GM18907 (cell line): ENCODE measurements at regions not wholly inside any gene's neighbourhood (a gene's known extent, or its start where the extent isn't known, plus 50 kb on each side); places are given as distances from the start of the nearest gene placed in this dataset.

Source experiments
- ATAC-seq: cut with Tn5 transposase; IDR thresholded peaks from one replicate; pipeline ENCODE4 v1.9.1; 2021; ENCODE audit warnings: mild to moderate bottlenecking, moderate library complexity; ENCODE audit not compliant: unreplicated experiment

- ATAC-seq = no peak
These were observed 1260.5 kb upstream of the CELF2 start for GRCh38 chr10:9757176-9757575.

- no peak for ATAC-seq
These were observed 1258.1 kb upstream of the CELF2 start for GRCh38 chr10:9759596-9759995.

DNA sequence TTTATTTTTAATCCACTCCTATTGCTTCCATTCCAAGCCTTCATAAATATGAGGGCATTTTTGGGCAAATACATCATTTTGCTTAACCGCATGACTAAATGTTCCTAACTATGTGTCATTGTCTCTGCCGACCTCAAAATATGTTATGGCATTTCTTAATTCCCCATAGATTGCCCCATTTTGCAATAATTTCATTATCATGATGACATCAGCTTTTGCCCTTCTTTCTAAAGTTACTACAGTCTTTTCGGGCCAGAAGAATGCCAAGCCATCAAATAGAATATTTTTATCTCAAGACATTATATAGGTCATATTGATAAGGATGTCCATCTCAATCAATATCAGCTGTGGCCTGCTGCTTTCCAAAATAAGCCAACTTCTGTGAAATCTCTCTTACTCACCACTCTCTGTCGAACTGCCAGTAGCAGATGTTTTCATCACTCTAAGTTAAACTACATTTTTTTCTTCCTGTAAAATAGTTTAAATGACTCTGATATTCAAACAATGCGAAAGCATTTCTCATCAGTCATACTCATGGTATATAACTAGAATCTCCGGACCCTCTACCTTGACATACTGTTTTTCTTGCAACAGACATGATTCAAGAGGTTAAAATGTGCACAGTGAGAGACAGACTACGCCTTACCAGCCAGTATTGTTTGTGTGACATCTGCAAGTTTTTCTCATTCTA, 1254.6 kb upstream of the CELF2 start:
- no peak for ATAC-seq

DNA sequence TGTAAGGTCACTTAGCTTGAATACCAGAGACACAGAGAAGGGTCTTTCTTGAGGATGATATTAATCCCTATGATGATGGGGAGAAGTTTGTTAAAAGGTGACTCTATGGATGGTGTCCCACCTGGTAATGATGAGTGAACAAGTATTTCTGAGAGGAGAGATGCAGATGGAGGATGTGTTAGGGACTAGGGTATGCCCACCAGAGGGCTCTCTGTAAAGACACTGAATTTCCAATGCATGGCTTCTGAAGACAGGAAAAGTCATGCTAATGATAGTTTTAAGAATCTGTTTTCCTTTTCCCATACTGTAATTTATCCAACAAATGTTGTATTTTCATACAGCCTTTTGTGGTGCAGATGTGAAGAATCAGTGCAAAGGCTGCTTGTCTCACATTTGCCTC, 1250.9 kb upstream of the CELF2 start:
- no peak for ATAC-seq

GRCh38 chr10:9781666-9782065, 1236.0 kb upstream of the CELF2 start:
- no peak for ATAC-seq

DNA sequence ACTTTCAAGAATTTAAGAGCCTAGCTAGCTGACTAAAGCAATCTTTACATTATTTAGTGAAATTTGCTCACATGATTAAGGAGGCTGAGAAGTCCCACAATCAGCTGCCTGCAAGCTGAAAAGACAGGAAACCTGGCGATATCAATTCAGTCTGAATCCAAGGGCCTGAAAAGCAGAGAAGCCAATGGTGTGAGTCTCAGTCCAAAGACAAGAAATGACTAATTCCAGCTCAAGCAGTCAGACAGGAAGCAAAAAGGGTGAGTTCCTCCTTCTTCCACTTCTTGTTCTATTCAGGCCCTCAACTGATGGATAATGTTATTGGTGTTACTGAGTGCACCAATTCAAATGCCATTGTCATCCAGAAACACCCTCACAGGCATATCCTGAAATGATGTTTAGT, 1231.6 kb upstream of the CELF2 start:
- no peak for ATAC-seq

DNA sequence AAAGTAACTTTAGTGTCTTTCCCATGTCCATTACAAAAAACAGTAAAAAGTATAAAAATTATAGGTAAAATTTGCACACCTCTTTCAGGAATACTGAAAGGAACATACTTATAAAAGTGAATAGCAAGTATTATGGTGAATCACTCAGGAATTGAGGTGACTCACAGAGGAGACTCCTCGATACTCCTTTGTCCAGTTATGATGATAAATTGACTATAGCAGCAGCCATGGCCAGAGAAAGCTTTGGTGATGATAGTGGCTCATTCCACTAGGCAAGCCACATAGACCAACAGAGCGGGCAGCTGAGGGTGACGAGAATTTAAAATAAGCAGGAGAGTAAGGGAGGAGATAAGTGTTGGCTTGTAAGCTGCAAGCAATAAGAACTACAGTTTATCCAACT, 1231.1 kb upstream of the CELF2 start:
- no peak for ATAC-seq

- ATAC-seq = no peak
These were observed 1227.7 kb upstream of the CELF2 start for GRCh38 chr10:9789996-9790395.

GRCh38 chr10:9792181-9792580, 1225.5 kb upstream of the CELF2 start:
- no peak for ATAC-seq

GRCh38 chr10:9796564-9796963, 1221.1 kb upstream of the CELF2 start:
- no peak for ATAC-seq

GRCh38 chr10:9800011-9800410, 1217.7 kb upstream of the CELF2 start:
- ATAC-seq = no peak

DNA sequence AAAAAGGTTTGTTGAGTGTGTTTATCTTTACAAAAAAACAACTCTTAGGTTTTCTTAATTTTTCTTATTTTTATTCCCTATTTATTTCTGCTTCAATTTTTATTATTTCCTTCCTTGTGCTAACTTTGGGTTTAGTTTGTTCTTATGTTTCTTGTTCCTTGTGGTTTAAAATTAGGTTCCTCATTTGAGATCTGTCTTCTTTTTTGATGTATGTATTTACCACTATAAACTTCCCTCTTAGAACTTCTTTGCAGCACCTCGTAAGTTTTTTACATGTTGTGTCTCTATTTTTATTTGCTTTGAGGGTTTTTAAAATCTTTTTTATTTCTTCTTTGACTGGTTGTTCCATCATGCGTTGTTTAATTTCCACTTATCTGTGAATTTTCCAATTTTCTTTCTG, 1217.1 kb upstream of the CELF2 start:
- no peak for ATAC-seq

- ATAC-seq = no peak
These were observed 1209.8 kb upstream of the CELF2 start for GRCh38 chr10:9807846-9808245.

DNA sequence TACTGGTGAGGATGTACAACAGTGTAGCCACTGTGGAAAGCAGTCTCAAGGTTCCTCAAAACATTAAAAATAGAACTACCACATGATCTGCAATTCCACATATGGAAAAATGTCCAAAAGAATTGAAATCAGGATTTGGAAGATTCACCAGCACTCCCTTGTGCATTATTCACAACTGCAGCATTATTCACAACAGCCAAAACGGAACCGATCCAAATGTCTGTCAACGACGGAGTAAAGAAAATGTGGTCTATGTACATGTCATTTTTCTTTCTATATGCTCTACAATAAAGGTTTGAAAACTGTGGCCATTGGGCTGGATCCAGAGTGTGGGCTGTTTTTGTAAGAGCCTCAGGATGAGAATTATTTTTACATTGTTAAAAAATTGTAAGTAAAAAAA, 1206.1 kb upstream of the CELF2 start:
- ATAC-seq = no peak

DNA sequence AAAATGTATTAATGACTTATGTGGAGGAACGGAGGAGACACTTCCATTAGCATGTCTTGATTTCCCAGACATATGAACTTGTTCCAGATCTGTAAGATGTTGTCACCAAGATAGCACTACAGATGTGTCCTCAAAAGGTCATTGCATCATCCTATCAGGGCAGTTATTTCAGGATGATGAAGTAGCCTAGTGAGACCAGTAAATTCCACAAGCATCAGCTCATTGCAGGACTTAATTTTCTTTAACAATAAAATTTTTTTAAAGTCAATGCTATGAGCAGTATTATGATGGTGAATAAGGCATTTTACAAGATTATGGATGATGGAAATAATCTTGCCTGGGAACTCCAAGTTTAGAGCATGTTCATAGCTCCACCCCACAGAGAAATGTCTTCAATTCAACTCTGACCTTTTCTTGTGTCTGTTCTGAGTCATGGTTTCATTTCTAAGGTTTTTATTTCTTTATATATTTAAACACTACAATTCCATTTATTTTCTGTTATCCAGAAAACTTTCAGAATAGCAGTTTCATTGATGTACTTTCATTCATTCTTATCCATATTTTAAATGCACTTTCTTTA, 1203.3 kb upstream of the CELF2 start:
- no peak for ATAC-seq

DNA sequence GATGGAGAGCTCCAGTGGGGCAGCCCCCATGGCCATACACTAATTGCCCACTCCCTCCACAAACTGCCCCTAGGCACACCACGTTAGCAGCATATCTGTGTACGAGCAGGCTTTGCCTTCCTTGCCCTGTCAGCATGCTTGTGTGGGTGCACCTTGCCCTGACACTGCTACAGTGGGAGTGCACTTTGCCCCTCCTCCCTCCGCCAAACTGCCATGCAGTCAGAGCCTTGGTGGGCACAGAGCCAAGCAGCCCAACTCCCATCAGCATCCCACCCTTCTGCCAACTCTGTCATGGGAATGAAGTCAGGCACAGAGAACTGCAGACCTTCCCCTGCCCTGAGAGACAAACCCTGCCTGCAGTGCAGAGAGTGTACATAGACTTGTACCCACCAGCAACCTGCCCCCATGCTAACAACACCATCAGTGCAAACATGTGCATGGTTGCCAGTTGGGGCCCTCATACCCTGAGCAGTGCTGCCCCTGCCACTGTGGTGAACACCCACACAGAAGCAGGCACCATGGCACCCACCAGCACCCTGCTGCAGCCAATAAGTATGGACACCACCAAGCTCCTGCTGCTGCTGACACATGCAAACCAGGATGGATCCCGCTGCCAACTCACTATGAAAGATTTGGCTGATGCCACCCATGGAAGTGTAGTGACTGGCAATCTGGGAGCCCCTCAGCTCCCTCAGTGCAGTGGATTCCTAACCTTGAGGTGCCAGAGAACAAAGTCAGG, 1197.7 kb upstream of the CELF2 start:
- ATAC-seq = no peak

- ATAC-seq = no peak
These were observed 1194.3 kb upstream of the CELF2 start for GRCh38 chr10:9823268-9823930.

DNA sequence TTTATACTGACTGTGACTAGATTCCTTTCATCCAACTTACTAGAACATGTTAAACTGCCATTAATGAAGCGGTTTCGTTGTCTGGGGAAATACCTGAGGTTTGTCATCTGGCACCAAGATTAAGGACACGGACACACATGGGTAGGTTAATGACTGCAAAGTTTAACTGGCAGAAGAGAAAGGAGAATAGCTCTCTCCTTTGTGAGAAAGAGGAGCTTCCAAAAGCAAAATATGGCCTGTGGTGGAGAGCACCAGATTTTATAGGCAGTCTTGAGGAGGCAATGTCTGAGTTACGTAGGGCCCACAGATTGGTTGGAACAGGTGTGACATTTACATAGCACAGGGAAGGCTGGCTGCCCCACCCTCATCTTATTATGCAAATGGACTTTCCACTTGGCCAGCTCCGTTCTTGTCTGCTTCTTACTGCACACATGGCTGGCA, 1193.0 kb upstream of the CELF2 start:
- ATAC-seq = no peak

- no peak for ATAC-seq
These were observed 1192.1 kb upstream of the CELF2 start for GRCh38 chr10:9825491-9826018.

DNA sequence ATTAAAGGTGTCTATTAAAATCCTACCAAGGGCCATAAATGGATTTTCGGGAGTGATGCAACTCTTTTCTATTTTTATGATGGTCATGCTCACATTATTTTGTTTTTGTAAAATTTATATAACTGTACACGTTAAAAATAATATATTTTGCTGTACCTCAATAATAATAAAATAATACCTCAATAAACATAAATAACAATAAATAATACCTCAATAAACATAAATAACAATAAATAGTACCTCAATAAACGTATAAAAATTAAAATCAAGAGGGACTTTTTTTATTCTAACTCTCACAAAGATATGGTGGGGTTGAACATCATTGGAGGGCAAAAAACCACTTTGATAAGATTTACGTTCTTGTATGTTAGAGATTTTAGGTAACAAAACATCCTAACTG, 1189.6 kb upstream of the CELF2 start:
- ATAC-seq = no peak

GRCh38 chr10:9833942-9834341, 1183.7 kb upstream of the CELF2 start:
- no peak for ATAC-seq
